ENCODE measurements at regions not wholly inside any gene's neighbourhood (a gene's known extent, or its start where the extent isn't known, plus 50 kb on each side); places are given as distances from the start of the nearest gene placed in this dataset.
"Not testable (repeated sequence)": the region's sequence is repeated elsewhere in the genome, so short reads cannot be mapped to it uniquely, and the experiment has no call there.

DNA sequence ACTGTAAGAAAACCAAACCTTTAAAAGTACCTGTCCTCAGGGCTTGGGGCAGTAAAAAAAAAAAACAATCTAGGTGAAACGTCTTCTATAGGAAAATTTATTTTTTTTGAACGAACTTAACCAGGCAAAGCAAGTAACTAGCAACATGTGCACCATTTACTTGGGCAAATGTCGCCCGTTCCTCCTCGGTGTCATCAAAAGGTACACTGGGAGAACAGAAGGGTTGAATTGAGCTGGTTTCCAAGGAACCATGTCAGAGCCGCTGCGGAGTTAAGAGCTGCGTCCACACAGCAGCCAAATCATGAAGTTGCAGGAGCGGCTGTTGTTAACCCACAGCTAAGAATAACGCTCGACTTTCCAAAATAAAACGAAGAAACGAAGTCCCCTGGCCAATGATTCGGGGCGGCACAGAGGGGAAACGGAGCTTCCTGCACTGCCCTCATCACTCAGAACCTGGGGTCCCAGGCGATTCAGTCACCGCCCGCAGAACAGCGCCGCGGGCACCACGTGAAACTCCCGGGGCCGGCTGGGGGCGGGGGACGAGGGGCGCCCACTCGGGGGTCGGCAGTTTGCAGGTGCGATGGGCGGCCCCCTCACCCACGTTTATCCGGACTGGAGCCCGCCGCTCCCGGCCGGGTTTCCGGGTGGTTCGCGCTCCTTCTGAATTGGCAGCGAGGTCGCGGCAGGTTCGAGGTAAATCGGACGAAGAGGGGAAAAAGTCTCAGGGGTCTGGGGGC lies 53.6 kb upstream of the PLGLB1 start:
- not testable (repeated sequence) for DNase-seq

GRCh38 chr2:87075791-87076252 lies 54.2 kb upstream of the PLGLB1 start:
- DNase-seq = not testable (repeated sequence)

- not testable (repeated sequence) for DNase-seq
These were observed 54.8 kb upstream of the PLGLB1 start for GRCh38 chr2:87076253-87077123.

DNA sequence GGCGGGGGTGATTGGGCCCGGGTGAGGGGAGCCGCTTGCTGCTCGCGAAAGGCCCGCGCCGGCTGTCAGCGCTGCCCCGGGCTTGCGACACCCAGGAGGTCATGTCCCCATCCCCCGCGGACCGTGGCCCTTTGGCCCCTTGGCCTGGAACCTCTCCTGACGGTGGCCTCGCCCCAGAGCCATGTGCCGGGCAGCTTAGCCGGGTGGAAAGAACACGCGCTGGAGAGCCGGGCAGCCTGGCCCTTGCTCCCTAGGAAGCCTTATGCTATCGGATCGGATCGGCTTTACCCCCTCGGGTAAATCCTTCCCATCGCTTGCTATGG lies 55.4 kb upstream of the PLGLB1 start:
- not testable (repeated sequence) for DNase-seq

DNA sequence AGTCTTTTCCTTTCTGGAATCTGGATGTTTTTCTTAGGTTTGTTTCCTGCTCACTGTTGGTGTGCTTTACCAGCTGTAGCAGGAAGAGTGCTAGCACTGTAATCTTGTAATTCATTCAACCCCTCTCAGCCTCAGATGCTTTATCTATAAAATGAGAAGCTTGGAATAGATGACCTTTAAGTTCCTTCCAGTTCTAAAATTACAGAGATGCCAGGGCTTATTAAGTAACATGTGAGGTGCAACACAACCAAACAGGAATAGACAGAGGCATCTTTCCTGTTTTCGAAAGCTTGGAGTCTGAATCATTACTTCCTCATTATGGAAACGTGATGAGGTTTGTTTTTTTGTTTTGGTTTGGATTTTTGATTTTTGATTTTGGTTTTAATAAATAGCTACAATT lies 60.1 kb upstream of the PLGLB1 start:
- DNase-seq = not testable (repeated sequence)

DNA sequence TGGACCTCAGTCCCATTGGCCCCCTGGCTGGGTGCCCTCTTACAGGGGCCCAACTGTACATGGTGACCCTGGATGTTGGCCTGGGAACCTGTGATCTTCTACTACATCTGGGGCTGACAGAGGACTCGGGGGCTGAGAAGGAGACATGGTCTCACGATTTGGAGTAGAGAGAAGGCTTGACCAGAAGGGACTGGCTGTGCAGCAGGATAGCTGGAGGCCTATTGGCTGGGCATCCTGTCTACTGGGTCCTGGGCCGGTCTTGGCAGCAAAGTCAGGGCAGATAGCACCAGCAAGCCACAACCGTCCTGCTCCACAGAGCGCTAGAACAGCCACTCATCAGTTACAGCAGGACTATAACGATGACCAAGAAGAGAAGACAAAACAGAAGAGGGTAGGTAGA lies 66.4 kb upstream of the PLGLB1 start:
- not testable (repeated sequence) for DNase-seq

DNA sequence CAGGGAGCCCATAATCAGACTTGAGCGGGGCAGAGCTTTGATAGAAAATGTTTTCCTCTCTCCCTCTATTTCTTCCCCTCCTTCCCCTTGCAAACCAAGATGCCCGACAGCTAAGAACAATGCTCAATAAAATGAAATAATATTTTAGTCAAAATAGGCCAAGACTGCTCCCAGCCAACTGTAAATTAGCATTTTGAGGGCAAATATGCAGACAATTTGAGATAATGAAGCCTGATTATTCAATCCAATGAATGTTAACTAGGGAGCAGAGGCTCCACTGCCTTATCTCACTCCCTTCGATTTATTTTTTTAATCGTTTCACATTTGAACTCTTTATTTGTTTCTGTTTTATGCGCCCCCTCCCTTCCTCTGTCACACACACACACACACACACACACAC lies 67.8 kb upstream of the PLGLB1 start:
- not testable (repeated sequence) for DNase-seq

DNA sequence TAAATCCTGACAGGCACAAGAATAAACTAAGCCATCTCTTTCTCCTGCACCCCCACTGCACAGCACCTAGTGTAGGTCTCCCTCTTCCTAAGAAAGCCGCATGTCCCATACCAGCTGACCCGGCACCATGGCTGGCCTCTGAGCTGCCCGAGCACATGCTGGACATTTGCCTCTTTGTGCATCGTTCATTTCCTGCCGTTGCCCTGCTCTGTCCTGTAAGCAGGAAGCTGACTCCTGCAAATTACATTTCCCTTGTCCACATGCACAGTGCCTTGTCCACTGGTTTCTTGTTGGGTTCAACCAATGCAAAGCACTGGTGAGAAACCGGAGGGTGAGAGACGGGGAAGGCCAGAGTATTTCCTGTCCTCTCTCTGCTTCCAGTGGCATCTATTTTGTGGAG lies 71.6 kb upstream of the PLGLB1 start:
- not testable (repeated sequence) for DNase-seq

- DNase-seq = not testable (repeated sequence)
These were observed 72.4 kb upstream of the PLGLB1 start for GRCh38 chr2:87093937-87094529.

- DNase-seq = not testable (repeated sequence)
These were observed 74.2 kb upstream of the PLGLB1 start for GRCh38 chr2:87095804-87096203.

GRCh38 chr2:87128761-87129553 lies 107.3 kb upstream of the PLGLB1 start:
- DNase-seq = not testable (repeated sequence)

DNA sequence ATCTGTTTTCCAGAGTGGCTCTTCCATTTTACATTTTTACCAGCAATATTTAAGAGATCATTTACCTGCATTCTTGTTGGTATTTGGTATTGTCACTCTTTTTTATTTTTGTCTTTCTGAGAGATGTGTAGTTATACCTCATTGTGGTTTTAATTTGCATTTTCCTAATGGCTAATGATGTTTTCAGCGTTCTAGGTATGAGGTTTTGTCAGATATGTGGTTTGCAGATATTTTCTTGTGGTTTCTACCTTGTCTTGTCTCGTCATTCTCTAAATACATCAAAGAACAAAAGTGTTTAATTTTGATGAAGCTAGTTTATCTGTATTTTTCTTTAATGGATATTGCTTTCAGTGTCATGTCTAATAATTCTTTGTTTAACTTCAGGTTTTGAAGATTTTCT lies 110.9 kb upstream of the PLGLB1 start:
- not testable (repeated sequence) for DNase-seq

GRCh38 chr2:87151835-87152493 lies 130.3 kb upstream of the PLGLB1 start:
- not testable (repeated sequence) for DNase-seq

GRCh38 chr2:87174454-87174853 lies 152.8 kb upstream of the PLGLB1 start:
- DNase-seq = not testable (repeated sequence)

GRCh38 chr2:87183373-87183772 lies 161.7 kb upstream of the PLGLB1 start:
- DNase-seq = not testable (repeated sequence)

- not testable (repeated sequence) for DNase-seq
These were observed 162.6 kb upstream of the PLGLB1 start for GRCh38 chr2:87184260-87184659.

DNA sequence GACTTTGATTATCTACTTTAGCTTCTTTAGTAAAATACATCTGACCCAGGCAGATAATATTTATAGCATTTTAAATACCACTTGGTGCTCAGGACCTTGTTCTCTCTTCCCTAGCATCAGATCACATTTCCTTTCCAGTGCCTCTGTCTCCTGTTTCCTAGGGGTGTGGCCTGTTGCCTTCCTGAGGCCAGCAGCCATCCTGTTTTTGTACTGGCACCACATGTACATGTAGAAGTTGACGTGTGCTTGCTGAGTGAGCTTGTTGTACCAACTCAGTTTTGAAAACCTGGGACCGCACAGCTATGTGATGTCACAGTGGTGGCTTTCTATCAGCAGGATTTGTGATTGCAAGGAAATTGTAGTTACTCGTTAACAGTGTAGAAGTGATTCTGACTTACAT lies 167.6 kb upstream of the PLGLB1 start:
- not testable (repeated sequence) for DNase-seq

DNA sequence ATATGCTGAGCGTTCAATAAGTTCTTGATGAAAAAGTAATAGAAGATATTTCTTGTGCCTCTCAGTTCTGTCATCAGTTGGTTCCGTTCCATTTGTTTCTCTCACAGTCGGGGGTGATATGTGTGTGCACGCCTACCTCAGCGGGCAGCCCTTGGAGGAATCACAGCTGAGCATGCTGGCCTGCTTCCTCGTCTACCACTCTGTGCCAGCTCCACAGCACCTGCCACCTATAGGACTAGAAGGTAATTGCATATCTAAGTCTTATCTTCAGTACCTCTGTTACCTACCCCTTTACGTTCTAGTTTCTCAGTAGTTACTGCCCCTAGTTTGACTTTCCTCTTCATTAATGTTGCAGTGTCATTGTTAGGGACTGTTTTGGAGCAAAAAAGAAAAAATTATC lies 171.7 kb upstream of the PLGLB1 start:
- not testable (repeated sequence) for DNase-seq

DNA sequence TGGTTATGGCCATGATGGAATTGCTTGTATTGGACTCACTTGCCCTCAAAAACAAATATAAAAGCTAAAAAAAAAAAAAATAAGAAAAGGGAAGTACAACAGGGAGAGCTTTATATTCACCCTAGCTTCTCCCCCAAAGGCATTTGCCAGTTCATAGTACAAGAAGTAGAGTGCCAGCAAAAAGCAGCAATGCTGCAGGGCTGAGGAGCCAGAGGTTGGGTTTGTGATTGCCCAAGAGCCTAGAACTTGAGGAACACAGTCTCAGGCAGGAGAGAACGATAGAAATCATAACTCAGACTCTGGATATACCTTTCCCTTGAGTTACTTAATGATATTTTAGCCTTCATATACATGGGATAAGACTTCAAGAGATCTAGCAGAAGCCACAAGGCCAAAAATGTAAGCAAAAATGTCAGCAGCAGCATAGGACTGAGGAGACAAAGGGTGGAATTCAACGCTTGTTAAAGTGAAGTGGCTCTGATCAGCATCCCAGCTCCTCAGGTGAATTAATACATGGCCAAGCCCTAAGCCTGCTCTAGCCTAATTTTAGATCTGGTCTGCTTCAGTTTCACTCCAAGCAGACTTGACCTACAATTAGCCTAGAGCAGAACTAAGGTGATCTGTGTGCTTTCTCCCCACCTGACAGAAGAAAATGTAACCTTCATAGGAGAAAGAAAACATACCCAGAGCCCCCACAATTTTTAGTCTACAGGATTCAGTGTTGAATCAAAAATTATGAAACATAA lies 172.8 kb upstream of the PLGLB1 start:
- not testable (repeated sequence) for DNase-seq
